ENCODE measurements at regions not wholly inside any gene's neighbourhood (a gene's known extent, or its start where the extent isn't known, plus 50 kb on each side); places are given as distances from the start of the nearest gene placed in this dataset.

DNA sequence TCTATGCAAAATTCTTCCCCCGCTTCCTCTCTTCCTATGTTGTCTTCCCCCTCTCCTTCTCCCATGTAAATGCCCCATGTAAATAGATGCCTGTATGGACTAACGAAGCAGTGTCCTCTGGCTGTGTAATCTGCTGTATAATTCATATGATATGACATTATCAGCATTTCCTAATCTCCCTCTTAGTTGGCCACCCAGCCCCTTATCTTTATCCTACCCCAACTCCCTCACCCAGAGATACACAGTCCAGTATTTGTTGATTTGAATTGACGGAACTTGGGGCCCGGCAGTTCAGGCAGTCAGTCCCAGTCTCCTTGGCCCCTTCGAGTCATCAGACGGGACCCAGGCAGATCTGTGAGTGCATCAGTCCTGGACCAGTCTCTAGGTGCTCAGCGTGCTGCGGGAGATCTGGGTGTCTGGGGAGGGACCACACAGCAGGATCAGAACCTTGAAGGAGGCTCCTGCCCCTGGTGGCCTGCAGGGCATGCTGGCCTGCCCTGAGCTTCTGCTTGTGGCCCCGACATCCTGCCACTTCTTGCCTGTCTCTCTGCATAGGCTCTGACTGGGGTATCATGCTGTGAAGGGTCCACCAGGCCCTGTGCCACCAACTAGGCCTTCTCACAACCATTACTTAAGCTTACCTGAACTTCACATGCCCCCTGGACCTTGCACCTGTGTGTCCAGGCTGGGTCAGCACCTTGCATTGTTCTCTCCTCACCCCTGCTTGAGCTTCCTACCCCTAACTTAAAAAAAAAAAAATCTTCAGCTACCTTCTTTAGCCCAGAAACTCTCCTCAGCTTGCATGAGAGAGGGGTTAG is 88.1 kb upstream of the ATL2 start:
- ChIA-PET CTCF (interaction anchor here (0.5 to 1.3 kb wide), 7 partner anchors 10 to 191 kb away, joined by 3 to 11 read pairs (median 5); no protein-coding TSS in a partner anchor), POLR2A (ENCODE audit: unreplicated experiment) (interaction anchor here (0.8 kb wide), 1 partner anchor 69 kb away, joined by 6 read pairs; no protein-coding TSS in a partner anchor)
- no peaks in the 10 kb centered on the region for H3K79me2 ChIP-seq (ENCODE audit: low read depth)

DNA sequence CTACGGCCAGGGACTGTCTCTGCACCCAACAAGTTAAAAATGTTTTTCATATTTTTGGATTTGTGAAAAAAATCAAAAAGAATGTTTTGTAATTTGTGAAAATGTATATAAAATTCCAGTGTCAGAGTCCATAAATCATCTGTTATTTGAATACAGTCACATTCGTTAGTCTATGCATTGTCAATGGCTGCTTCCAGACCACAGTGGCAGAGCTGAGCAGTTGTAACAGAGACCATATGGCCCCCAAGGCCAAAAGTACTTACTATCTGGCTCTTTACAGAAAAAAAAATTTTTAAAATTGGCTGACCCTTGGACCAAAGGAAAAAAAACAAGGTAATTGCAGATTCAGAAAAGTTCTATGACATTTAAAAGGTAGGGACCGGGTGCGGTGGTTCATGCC is 86.7 kb upstream of the ATL2 start:
- Histone ChIP-seq H3K4me2 (no peak overlapping the region), H3K27ac (peak overlapping the region; percentile 95), H3K27me3 (ENCODE audit: insufficient read depth, low read depth) (no peaks in the 10 kb centered on the region), H3K4me3 (no peak overlapping the region), H3K36me3 (ENCODE audit: low read depth) (no peaks in the 10 kb centered on the region), H3K9me2 (ENCODE audit: insufficient read depth) (no peaks in the 10 kb centered on the region), H4K20me1 (ENCODE audit: insufficient read depth) (no peaks in the 10 kb centered on the region), H2AFZ (no peak overlapping the region), H3K79me2 (ENCODE audit: low read depth) (no peaks in the 10 kb centered on the region), H3K9me3 (ENCODE audit: insufficient read depth, low read depth) (no peaks in the 10 kb centered on the region), H3K4me1 (replicated peaks; ENCODE audit: insufficient read depth) (peaks cover 36% of the 10 kb centered on the region), H3F3A (ENCODE audit: insufficient read depth, low read depth) (peaks cover 38% of the 10 kb centered on the region)
- no TSS peak for BruUV-seq (replicated peaks)
- ChIA-PET CTCF (no interaction called here), POLR2A (ENCODE audit: unreplicated experiment) (no interaction called here)
- no peak for DNase-seq
- no peak for TF ChIP-seq EZH2 (IDR thresholded peaks at IDR 0.05; ENCODE audit: low read depth)
- TF ChIP-seq, protein P1, sequence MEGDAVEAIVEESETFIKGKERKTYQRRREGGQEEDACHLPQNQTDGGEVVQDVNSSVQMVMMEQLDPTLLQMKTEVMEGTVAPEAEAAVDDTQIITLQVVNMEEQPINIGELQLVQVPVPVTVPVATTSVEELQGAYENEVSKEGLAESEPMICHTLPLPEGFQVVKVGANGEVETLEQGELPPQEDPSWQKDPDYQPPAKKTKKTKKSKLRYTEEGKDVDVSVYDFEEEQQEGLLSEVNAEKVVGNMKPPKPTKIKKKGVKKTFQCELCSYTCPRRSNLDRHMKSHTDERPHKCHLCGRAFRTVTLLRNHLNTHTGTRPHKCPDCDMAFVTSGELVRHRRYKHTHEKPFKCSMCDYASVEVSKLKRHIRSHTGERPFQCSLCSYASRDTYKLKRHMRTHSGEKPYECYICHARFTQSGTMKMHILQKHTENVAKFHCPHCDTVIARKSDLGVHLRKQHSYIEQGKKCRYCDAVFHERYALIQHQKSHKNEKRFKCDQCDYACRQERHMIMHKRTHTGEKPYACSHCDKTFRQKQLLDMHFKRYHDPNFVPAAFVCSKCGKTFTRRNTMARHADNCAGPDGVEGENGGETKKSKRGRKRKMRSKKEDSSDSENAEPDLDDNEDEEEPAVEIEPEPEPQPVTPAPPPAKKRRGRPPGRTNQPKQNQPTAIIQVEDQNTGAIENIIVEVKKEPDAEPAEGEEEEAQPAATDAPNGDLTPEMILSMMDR (conservative IDR thresholded peaks at IDR 0.05): no peak
- intact Hi-C loops (cut with micrococcal nuclease; ENCODE audit: unreplicated experiment): no loop called here

More for the DNA sequence above, 88.1 kb upstream of the ATL2 start:
- H3K4me3 ChIP-seq: no peak overlapping the region
- no peak overlapping the region for H2AFZ ChIP-seq
- DNase-seq: no peak
- TF ChIP-seq, protein P1 (conservative IDR thresholded peaks at IDR 0.05): no peak
- no peak for TF ChIP-seq EZH2 (IDR thresholded peaks at IDR 0.05; ENCODE audit: low read depth)
- H3K4me2 ChIP-seq: no peak overlapping the region
- no TSS peak for BruUV-seq (replicated peaks)
- H3K27ac ChIP-seq: no peak overlapping the region
- intact Hi-C loops (cut with micrococcal nuclease; ENCODE audit: unreplicated experiment): loop anchor here (1.0 kb wide), 1 partner anchor 149 kb away; no protein-coding TSS in a partner anchor
- peaks cover 34% of the 10 kb centered on the region for H3K4me1 ChIP-seq (replicated peaks; ENCODE audit: insufficient read depth)
- no peaks in the 10 kb centered on the region for H3K36me3 ChIP-seq (ENCODE audit: low read depth)
- H3K9me2 ChIP-seq (ENCODE audit: insufficient read depth): no peaks in the 10 kb centered on the region
- H3F3A ChIP-seq (ENCODE audit: insufficient read depth, low read depth): peaks cover 38% of the 10 kb centered on the region
- no peaks in the 10 kb centered on the region for H3K9me3 ChIP-seq (ENCODE audit: insufficient read depth, low read depth)
- H3K27me3 ChIP-seq (ENCODE audit: insufficient read depth, low read depth): no peaks in the 10 kb centered on the region
- no peaks in the 10 kb centered on the region for H4K20me1 ChIP-seq (ENCODE audit: insufficient read depth)

DNA sequence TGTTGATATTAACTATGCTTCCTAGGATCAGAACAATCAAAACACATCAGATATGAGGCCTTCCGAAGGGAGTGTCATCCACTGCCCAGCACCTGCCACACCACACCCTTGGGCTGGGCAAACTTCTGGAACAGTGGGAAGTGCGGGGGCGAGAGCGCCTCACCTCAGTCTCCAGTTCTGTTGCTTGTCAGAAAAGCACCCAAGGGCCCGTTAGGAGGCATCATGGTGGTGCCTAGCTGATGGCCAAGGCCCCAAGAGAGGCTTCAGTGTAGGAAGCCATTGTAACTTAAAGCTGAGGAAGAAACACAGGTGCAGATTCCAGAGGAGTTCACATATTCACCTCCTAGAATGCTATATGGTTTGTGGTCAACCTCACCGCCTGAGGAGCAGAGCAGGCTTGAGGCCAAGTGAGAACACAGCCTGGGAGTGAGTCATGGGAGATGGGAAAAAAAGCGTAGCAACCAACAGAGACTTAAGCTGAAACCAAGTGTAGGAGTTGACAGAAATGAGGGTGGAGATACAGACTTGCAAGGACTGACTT is 85.1 kb upstream of the ATL2 start:
- peak; percentile 90 to 99 for DNase-seq
- POLR2A ChIA-PET (ENCODE audit: unreplicated experiment): interaction anchor here (0.6 to 0.7 kb wide), 4 partner anchors 84 to 1410 kb away, joined by 3 to 8 read pairs (median 4); no protein-coding TSS in a partner anchor
- peak overlapping the region; percentile 67 for H3K4me2 ChIP-seq
- TF ChIP-seq, protein P1 (conservative IDR thresholded peaks at IDR 0.05): no peak
- no peak for TF ChIP-seq EZH2 (IDR thresholded peaks at IDR 0.05; ENCODE audit: low read depth)
- H3F3A ChIP-seq (ENCODE audit: insufficient read depth, low read depth): peaks cover 33% of the 10 kb centered on the region
- intact Hi-C loops (cut with micrococcal nuclease; ENCODE audit: unreplicated experiment): loop anchor here (1.0 kb wide), 4 partner anchors 19 to 85 kb away; partner anchors contain the start of gene ATL2
- no peaks in the 10 kb centered on the region for H3K9me3 ChIP-seq (ENCODE audit: insufficient read depth, low read depth)
- peak overlapping the region; percentile 71 for H2AFZ ChIP-seq
- BruUV-seq (replicated peaks): no TSS peak
- H3K9me2 ChIP-seq (ENCODE audit: insufficient read depth): no peaks in the 10 kb centered on the region
- peaks cover 36% of the 10 kb centered on the region for H3K4me1 ChIP-seq (replicated peaks; ENCODE audit: insufficient read depth)
- H3K4me3 ChIP-seq: peak overlapping the region; percentile 12; the same call in 1 of the 2 replicates
- H3K27me3 ChIP-seq (ENCODE audit: insufficient read depth, low read depth): no peaks in the 10 kb centered on the region
- no peaks in the 10 kb centered on the region for H3K79me2 ChIP-seq (ENCODE audit: low read depth)
- CTCF ChIA-PET: interaction anchor here (0.5 to 0.9 kb wide), 3 partner anchors 27 to 86 kb away, joined by 5 to 21 read pairs (median 6); no protein-coding TSS in a partner anchor
- no peaks in the 10 kb centered on the region for H4K20me1 ChIP-seq (ENCODE audit: insufficient read depth)
- peak overlapping the region; percentile 95 for H3K27ac ChIP-seq
- H3K36me3 ChIP-seq (ENCODE audit: low read depth): no peaks in the 10 kb centered on the region

Measured in PC-9 (cell line).